MM.1S (cell line): ENCODE measurements at regions not wholly inside any gene's neighbourhood (a gene's known extent, or its start where the extent isn't known, plus 50 kb on each side); places are given as distances from the start of the nearest gene placed in this dataset.

ENCODE experiments used
- DNase-seq: peaks from one replicate; pipeline ENCODE4 v3.0.0-alpha.2; 2015
- H2AFZ ChIP-seq: fragments of 300-600 bp; sonication (generic); 2 replicates; pipeline ENCODE4 v1.6.0; 2016; ENCODE audit warnings: antibody characterized with exemption, low read length
- H3F3A ChIP-seq: fragments of 300-600 bp; sonication (generic); 2 replicates; pipeline ENCODE4 v1.6.1; 2016; ENCODE audit warnings: mild to moderate bottlenecking, antibody characterized with exemption, low read length, moderate library complexity, mixed read lengths; ENCODE audit not compliant: insufficient read depth
- H3K27ac ChIP-seq: fragments of 300-600 bp; sonication (generic); 2 replicates; pipeline ENCODE4 v1.5.1; 2016; ENCODE audit warnings: mild to moderate bottlenecking, low read length
- H3K27me3 ChIP-seq: fragments of 300-600 bp; sonication (generic); replicated peaks from 2 replicates; pipeline ENCODE4 v1.6.0; 2016; ENCODE audit warnings: low read length; ENCODE audit not compliant: insufficient read depth
- H3K36me3 ChIP-seq: fragments of 300-600 bp; sonication (generic); replicated peaks from 2 replicates; pipeline ENCODE4 v1.6.1; 2016; ENCODE audit warnings: mild to moderate bottlenecking, low read length, mixed read lengths; ENCODE audit not compliant: insufficient read depth
- H3K4me1 ChIP-seq: fragments of 300-600 bp; sonication (generic); 2 replicates; pipeline ENCODE4 v1.6.1; 2016; ENCODE audit warnings: low read length, mixed read lengths
- H3K4me2 ChIP-seq: fragments of 300-600 bp; sonication (generic); 2 replicates; pipeline ENCODE4 v1.6.0; 2016; ENCODE audit warnings: low read depth, low read length
- H3K4me3 ChIP-seq: fragments of 300-600 bp; sonication (generic); 2 replicates; pipeline ENCODE4 v1.5.1; 2016; ENCODE audit warnings: low read length, mixed read lengths
- H3K79me2 ChIP-seq: fragments of 300-600 bp; sonication (generic); 2 replicates; pipeline ENCODE4 v1.6.1; 2016; ENCODE audit warnings: mixed run types, low read length, mixed read lengths
- H3K9ac ChIP-seq: fragments of 300-600 bp; sonication (generic); 2 replicates; pipeline ENCODE4 v1.6.1; 2016; ENCODE audit warnings: low read length, mixed read lengths
- H3K9me2 ChIP-seq: fragments of 300-600 bp; sonication (generic); replicated peaks from 2 replicates; pipeline ENCODE4 v1.6.1; 2016; ENCODE audit warnings: mild to moderate bottlenecking, low read length, mixed read lengths; ENCODE audit not compliant: insufficient read depth
- H3K9me3 ChIP-seq: fragments of 300-600 bp; sonication (generic); replicated peaks from 2 replicates; pipeline ENCODE4 v1.6.1; 2016; ENCODE audit warnings: mild to moderate bottlenecking, low read length, mixed read lengths; ENCODE audit not compliant: insufficient read depth
- H4K20me1 ChIP-seq: fragments of 300-600 bp; sonication (generic); 2 replicates; pipeline ENCODE4 v1.6.1; 2016; ENCODE audit warnings: mild to moderate bottlenecking, low read length, moderate library complexity, mixed read lengths; ENCODE audit not compliant: insufficient read depth
- EZH2 ChIP-seq: fragments of 300-600 bp; sonication (generic); optimal IDR thresholded peaks from 2 replicates; pipeline ENCODE3; 2017; ENCODE audit warnings: low read depth, mild to moderate bottlenecking, antibody characterized with exemption, low read length, mixed read lengths
- EZH2phosphoT487 ChIP-seq: fragments of 300-600 bp; sonication (generic); IDR thresholded peaks from 2 replicates; pipeline ENCODE4 v1.6.1; 2018; ENCODE audit warnings: antibody characterized with exemption, low read length
- TF ChIP-seq, protein P1 (sequence below): fragments of 300-600 bp; sonication (generic); IDR thresholded peaks from 2 replicates; pipeline ENCODE4 v1.5.1; 2016; ENCODE audit warnings: antibody characterized with exemption, low read length, mixed read lengths

- H3K27ac ChIP-seq: no peak overlapping the region
- TF ChIP-seq, protein P1, sequence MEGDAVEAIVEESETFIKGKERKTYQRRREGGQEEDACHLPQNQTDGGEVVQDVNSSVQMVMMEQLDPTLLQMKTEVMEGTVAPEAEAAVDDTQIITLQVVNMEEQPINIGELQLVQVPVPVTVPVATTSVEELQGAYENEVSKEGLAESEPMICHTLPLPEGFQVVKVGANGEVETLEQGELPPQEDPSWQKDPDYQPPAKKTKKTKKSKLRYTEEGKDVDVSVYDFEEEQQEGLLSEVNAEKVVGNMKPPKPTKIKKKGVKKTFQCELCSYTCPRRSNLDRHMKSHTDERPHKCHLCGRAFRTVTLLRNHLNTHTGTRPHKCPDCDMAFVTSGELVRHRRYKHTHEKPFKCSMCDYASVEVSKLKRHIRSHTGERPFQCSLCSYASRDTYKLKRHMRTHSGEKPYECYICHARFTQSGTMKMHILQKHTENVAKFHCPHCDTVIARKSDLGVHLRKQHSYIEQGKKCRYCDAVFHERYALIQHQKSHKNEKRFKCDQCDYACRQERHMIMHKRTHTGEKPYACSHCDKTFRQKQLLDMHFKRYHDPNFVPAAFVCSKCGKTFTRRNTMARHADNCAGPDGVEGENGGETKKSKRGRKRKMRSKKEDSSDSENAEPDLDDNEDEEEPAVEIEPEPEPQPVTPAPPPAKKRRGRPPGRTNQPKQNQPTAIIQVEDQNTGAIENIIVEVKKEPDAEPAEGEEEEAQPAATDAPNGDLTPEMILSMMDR: no peak
- no peak overlapping the region for H3K9ac ChIP-seq
Measured at GRCh38 chr5:124876983-124877382, 130.5 kb upstream of the ZNF608 start.

DNA sequence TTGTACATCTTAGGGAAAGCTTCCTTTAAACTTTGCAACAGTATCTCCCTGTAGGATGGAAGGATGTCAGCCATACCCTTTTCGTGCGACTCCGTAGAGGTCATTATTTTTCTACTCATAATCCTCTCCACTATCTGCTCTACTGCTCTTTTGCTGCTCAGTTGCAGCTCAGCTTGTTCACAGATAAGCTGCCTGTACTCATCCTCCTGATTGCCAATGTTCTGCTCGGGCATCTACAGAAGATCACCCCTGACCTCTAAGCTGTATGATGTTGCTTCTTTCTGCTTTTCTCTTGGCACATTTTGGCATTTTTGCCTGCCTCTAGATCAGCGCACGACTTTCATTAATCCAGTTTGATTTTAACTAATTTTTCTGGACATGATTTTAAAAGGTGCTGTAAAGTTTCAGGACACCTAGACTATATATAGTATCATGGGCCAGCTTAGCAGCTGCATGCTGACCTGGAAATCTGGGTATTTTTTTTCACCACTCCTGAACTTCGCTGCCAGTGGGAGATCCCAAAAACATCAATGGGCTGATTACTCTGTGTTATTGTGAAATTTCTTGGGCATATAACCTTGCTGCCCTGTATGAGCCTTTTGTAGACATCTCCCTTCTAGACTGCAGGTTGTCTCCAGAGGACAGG is 131.2 kb upstream of the ZNF608 start:
- Histone ChIP-seq H4K20me1 (no peaks in the 10 kb centered on the region), H3F3A (no peaks in the 10 kb centered on the region), H3K9me3 (no peaks in the 10 kb centered on the region), H3K27me3 (no peaks in the 10 kb centered on the region), H3K36me3 (no peaks in the 10 kb centered on the region), H3K4me1 (no peaks in the 10 kb centered on the region), H3K79me2 (no peaks in the 10 kb centered on the region), H3K27ac (no peak overlapping the region), H2AFZ (no peak overlapping the region), H3K9me2 (no peaks in the 10 kb centered on the region), H3K9ac (no peak overlapping the region), H3K4me2 (no peak overlapping the region), H3K4me3 (no peak overlapping the region)
- no peak for DNase-seq
- TF ChIP-seq EZH2 (no peak), EZH2phosphoT487 (no peak)
- TF ChIP-seq, protein P1: no peak

More at GRCh38 chr5:124876983-124877382, 130.5 kb upstream of the ZNF608 start:
- no peaks in the 10 kb centered on the region for H3K9me2 ChIP-seq
- no peak for DNase-seq
- no peaks in the 10 kb centered on the region for H3K79me2 ChIP-seq
- no peak overlapping the region for H3K4me3 ChIP-seq
- H3F3A ChIP-seq: no peaks in the 10 kb centered on the region
- no peak overlapping the region for H2AFZ ChIP-seq
- H3K27me3 ChIP-seq: no peaks in the 10 kb centered on the region
- H3K36me3 ChIP-seq: no peaks in the 10 kb centered on the region
- no peaks in the 10 kb centered on the region for H3K9me3 ChIP-seq
- H4K20me1 ChIP-seq: no peaks in the 10 kb centered on the region
- H3K4me1 ChIP-seq: no peaks in the 10 kb centered on the region
- H3K4me2 ChIP-seq: no peak overlapping the region

GRCh38 chr5:124878583-124879342 is 132.3 kb upstream of the ZNF608 start:
- no peaks in the 10 kb centered on the region for H3K9me2 ChIP-seq
- no peak overlapping the region for H2AFZ ChIP-seq
- no peak for TF ChIP-seq EZH2
- TF ChIP-seq, protein P1: no peak
- no peak for TF ChIP-seq EZH2phosphoT487
- no peaks in the 10 kb centered on the region for H4K20me1 ChIP-seq
- H3K4me2 ChIP-seq: no peak overlapping the region
- H3K9me3 ChIP-seq: no peaks in the 10 kb centered on the region
- no peak overlapping the region for H3K4me3 ChIP-seq
- no peaks in the 10 kb centered on the region for H3K36me3 ChIP-seq
- no peaks in the 10 kb centered on the region for H3K79me2 ChIP-seq
- no peaks in the 10 kb centered on the region for H3K27me3 ChIP-seq
- no peak overlapping the region for H3K9ac ChIP-seq
- H3F3A ChIP-seq: no peaks in the 10 kb centered on the region
- no peak for DNase-seq
- H3K4me1 ChIP-seq: no peaks in the 10 kb centered on the region
- no peak overlapping the region for H3K27ac ChIP-seq
